HS-27A (cell line): ENCODE measurements at regions not wholly inside any gene's neighbourhood (a gene's known extent, or its start where the extent isn't known, plus 50 kb on each side); places are given as distances from the start of the nearest gene placed in this dataset.

Experiments used
- DNase-seq: peaks from one replicate; pipeline ENCODE4 v3.0.0-alpha.2; 2012; ENCODE audit warnings: low read depth, missing footprints

GRCh38 chr3:124542214-124542869 lies 187.9 kb upstream of the UMPS start:
- DNase-seq: no peak

GRCh38 chr3:124545891-124546290 lies 184.4 kb upstream of the UMPS start:
- no peak for DNase-seq

GRCh38 chr3:124552224-124552623 lies 178.0 kb upstream of the UMPS start:
- DNase-seq: no peak

- DNase-seq: no peak
Measured at GRCh38 chr3:124553178-124553577, 177.1 kb upstream of the UMPS start.

- no peak for DNase-seq
Measured at GRCh38 chr3:124556636-124557035, 173.6 kb upstream of the UMPS start.

- no peak for DNase-seq
Measured at GRCh38 chr3:124557433-124558232, 172.6 kb upstream of the UMPS start.

GRCh38 chr3:124558991-124559845 lies 171.0 kb upstream of the UMPS start:
- DNase-seq: peak; percentile 97

- peak; percentile 64 for DNase-seq
Measured at GRCh38 chr3:124559846-124560574, 170.2 kb upstream of the UMPS start.

- no peak for DNase-seq
Measured at GRCh38 chr3:124560666-124561215, 169.5 kb upstream of the UMPS start.

GRCh38 chr3:124562769-124563168 lies 167.5 kb upstream of the UMPS start:
- no peak for DNase-seq

- no peak for DNase-seq
Measured at GRCh38 chr3:124563376-124563775, 166.9 kb upstream of the UMPS start.

- DNase-seq: peak; percentile 65
Measured at GRCh38 chr3:124565013-124565412, 165.2 kb upstream of the UMPS start.

- no peak for DNase-seq
Measured at GRCh38 chr3:124565551-124565950, 164.7 kb upstream of the UMPS start.

GRCh38 chr3:124566701-124567100 lies 163.6 kb upstream of the UMPS start:
- DNase-seq: no peak

GRCh38 chr3:124567179-124567578 lies 163.1 kb upstream of the UMPS start:
- DNase-seq: no peak

- no peak for DNase-seq
Measured at GRCh38 chr3:124569761-124570160, 160.5 kb upstream of the UMPS start.

- no peak for DNase-seq
Measured at GRCh38 chr3:124570232-124570631, 160.0 kb upstream of the UMPS start.

GRCh38 chr3:124572851-124573405 lies 157.3 kb upstream of the UMPS start:
- no peak for DNase-seq

- no peak for DNase-seq
Measured at GRCh38 chr3:124574012-124574411, 156.2 kb upstream of the UMPS start.

GRCh38 chr3:124576565-124577493 lies 153.4 kb upstream of the UMPS start:
- no peak for DNase-seq
